HG03432 (cell line): ENCODE measurements at regions not wholly inside any gene's neighbourhood (a gene's known extent, or its start where the extent isn't known, plus 50 kb on each side); places are given as distances from the start of the nearest gene placed in this dataset.
"Not testable (repeated sequence)": the region's sequence is repeated elsewhere in the genome, so short reads cannot be mapped to it uniquely, and the experiment has no call there.

Experiments used
- ATAC-seq: cut with Tn5 transposase; IDR thresholded peaks from one replicate; pipeline ENCODE4 v1.9.1; 2021; ENCODE audit warnings: mild to moderate bottlenecking, moderate library complexity; ENCODE audit not compliant: unreplicated experiment

DNA sequence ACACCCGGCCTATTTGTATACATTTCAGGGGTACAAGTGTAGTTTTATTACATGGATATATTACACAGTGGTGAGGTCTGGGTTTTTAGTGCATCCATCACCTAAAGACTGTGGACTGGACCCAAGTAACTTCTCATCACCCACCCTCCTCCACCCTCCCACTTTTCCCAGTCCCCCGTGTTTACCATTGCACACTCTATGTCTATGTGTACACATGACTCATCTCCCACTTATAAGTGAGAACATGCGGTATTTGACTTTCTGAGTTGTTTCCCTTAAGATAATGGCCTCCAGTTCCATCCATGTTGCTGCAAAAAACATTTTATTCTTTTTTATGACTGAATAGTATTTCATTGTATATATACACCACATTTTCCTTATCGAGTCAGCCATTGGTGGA is 98.9 kb upstream of the WAC start:
- ATAC-seq, result no peak

GRCh38 chr10:28442403-28442802 is 90.5 kb upstream of the WAC start:
- no peak for ATAC-seq

- no peak for ATAC-seq
These were observed 88.9 kb upstream of the WAC start for GRCh38 chr10:28444031-28444430.

GRCh38 chr10:28445516-28445915 is 87.4 kb upstream of the WAC start:
- no peak for ATAC-seq

DNA sequence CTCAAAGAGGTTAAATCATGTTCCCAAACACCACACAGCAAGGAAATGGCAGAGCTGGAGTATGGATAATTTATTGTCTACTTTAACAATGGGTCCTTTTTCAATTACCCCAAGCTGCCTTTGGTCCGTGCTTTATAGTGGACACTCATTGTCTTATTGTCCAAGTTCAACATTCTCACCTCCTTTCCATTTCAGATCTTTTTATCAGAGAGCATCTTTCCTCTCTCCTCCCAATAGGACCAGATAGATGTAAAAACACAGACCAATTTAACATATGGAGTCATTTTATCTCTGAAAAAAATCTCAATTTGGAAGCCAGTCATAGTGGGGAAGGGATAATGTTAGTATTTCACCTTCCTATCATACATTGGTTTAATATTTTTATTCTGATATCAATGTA is 83.5 kb upstream of the WAC start:
- ATAC-seq, result no peak

DNA sequence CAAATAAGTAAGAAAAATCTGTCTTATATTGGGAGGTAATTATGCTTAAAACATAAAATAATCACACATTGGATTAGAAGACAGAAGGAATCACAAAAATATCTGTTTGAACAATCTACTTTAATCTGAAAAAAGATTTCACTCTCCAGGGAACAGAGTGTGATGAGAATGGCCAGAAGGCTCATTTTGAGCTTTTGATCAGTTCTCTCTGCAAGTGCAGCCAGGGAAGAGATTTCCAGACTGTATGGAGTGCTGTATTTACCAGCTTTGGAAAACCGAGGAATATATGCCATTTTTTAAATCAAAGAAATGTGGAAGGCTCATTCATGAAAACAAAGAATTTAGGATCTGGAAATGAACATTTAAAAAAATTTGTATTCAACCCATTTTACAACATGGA is 83.0 kb upstream of the WAC start:
- ATAC-seq, result no peak

DNA sequence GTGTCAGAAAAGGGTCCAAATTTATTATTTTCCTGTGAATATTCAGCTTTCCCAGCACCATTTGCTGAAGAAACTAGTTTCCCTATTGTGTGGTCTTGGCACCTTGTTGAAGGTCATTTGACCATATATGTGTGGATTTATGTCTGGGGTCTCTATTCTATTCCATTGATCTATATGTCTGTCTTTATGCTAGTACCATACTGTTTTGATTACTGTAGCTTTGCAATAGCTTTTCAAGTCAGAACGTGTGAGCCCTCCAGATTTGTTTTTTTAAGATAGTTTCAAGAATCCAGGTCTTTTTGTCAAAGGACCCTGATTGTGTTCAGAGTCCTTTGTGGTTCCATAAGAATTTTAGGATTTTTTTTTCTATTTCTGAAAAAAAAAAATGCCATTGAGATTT is 79.0 kb upstream of the WAC start:
- ATAC-seq, result no peak

GRCh38 chr10:28457110-28457509 is 75.8 kb upstream of the WAC start:
- ATAC-seq, result no peak

DNA sequence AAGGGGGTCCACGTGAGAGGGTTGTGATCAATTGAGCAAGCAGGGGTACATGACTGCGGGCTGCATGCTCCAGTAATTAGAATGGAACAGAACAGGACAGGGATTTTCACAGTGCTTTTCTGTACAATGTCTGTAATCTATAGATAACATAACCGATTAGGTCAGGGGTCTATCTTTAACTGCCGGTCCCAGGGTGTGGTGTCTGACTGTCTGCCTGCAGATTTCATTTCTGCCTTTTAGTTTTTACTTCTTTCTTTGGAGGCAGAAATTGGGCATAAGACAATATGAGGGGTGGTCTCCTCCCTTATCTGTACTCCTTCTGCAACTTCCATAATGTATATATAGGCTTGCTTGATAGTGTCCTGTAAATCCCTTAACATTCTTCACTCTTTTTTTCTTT is 75.0 kb upstream of the WAC start:
- ATAC-seq, result not testable (repeated sequence)

GRCh38 chr10:28459453-28460144 is 73.3 kb upstream of the WAC start:
- ATAC-seq, result no peak

DNA sequence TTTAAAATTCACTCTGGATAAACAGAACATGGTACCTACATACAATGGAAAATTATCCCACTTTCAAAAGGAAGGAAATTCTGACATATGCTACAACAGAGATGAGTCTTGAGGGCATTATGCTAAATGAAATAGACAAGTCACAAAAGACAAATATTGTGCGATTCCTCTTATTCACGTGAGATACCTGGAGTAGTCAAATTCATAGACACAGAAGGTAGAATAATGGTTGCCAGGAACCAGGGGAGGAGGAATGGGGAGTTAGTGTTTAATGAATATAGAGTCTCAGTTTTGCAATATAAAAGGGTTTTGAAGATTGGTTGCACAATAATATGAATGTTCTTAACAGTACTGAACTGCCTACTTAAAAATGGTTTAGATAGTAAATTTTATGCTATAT is 69.8 kb upstream of the WAC start:
- ATAC-seq, result no peak

DNA sequence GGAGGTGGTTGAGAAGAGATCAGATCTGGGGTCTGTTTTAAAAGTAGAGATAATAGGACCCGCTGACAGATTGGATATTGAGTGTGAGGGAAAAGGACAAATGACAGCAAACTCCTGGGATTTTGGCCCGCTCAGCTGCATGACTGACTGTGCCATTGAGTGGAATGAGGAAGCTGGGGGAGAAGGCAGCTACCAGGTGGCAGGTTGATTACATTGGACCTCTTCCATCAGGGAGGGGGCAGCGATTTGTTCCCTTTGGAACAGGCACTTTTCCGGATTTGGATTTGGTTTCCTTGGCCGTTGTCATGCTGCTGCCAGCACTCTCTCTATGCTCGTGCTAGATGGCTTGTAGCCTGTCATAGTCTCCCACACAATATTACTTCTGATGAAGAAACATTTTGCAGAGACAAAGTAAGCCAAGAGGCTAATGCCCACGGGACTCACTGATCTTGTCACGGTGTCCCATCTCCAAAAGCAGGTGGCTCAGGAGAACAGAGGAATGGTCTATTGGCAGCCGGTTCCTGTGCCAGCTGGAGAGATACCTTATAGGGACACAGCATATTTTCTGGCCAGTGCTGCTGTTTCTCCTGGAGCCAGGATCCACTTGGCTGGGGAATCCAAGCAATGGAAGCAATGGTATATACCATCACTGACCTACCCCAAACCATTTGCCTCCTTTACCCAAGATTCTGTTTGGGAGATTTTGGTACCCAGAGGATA is 69.1 kb upstream of the WAC start:
- no peak for ATAC-seq

DNA sequence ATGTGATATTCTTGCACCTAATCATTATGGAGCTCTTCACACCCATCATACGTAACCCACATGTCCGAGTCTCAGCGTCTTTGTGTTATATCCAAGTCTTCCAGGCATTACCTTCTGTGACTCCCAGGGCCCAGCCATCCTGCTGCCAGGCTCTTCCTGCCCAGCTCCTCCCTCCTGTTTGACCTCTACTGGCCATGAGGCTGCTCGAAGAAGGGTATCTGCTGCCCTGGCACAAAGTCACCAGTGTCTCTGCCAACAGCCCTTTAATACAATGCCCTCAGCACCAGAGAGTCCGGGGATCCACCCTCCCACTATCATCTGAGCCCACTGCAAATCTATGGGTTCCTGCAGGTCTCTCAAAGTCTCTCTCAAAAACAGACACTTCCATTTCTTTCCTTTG is 65.3 kb upstream of the WAC start:
- no peak for ATAC-seq

DNA sequence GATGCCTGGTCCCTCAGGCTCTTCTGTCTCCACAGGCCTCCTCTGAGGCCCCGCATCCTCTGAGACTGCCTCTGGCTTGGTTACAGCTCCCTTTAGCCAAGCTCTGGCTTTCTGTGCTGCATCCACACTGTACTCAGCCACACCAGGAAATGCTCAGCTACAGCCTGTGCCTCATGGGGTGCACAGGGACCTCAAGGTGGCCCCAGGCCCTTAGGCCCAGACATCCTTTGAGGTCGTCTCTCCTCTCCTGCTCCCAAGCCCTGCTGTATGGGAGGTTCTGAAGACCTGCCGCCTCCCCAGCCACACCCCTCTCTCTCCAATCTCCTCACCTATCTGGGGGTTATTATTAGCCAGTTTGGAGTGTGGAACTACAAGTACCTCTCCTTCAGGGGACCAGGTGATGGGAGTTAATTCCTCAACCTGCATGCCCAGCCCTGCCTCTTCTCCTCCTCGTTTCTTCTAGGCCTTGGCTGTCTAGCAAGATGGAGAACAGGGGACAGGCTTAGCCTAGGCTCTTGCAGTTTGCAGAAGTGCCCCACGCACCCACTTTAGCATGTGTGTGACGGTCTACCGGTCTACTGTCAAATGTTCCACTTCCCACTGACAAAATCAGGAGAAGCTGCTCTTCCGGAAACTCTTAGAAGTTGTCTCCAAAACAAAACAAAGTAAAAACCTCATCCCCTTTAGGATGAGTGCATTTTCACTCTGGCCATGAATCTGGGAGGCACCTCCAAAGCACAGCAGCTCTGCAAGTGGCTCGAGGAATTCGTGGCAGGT is 64.0 kb upstream of the WAC start:
- no peak for ATAC-seq

- ATAC-seq, result no peak
These were observed 61.9 kb upstream of the WAC start for GRCh38 chr10:28470873-28471651.

- no peak for ATAC-seq
These were observed 61.3 kb upstream of the WAC start for GRCh38 chr10:28471652-28472050.

DNA sequence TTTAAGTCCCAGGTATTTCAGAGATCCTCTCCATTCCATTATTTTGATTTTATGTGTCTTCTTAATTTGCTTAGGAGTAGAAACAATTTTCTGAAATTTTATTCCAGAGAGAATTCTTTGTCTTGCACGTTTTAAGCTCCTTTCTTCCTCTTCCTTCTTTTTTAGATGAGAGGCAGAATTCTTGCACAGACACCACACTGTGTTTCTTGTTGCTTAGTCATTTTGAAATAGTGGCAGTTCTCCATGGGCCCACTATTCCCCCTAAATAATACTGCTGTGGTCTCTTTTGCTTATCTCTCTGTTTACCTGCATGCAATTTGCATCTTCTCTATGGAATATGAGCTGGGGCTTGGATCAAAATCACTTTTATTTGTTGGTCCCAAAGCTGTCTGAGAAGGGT is 54.3 kb upstream of the WAC start:
- ATAC-seq, result no peak

DNA sequence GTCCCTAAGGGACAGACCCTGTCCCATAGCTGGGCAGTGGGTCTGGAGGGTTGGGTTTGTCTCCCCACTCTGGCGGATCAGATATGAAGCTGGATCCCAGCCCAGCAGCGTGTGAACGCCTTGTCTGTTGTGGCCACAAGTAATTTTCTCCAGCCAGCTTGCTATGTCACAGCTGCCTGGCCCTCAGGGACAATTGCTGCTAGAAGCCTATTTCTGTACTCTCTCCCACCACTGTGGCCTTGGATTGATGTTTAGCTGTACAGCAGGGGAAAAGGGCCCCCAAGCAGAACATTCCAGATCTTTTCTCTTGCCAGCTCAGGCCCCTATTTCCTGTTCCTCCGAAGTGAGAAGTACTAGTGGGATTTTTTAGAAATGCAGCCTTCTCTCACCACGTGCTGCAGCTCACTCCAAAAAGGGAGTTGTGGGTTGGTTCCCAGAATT is 53.5 kb upstream of the WAC start:
- ATAC-seq, result no peak

DNA sequence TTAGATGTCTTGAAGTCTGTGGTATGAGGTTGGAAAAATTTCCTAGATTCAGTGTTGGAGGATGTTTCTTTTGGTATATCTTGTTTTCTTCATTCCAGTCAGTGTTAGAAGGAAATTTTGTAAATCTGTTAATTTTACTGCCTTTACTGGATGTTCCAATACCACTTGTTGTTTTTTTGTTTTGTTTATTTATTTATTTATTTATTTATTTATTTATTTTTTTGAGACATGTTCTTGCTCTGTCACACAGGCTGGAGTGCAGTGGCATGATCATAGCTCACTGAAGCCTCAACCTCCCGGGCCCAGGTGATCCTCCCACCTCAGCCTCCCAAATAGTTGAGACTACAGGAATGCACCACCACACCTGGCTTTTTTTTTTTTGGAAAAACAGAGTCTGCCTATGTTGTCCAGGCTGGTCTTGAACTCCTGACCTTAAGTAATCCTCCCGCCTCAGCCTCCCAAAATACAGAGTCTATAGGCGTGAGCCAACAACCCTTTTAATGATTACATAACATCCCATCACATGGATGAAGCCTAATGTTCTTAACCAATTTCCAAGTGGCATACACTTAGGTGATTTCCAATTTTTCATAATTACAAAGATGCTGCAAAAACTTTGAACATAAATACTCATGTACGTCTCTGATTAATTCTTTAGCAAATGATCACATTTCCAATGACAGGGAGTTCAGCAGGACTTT is 52.8 kb upstream of the WAC start:
- no peak for ATAC-seq

DNA sequence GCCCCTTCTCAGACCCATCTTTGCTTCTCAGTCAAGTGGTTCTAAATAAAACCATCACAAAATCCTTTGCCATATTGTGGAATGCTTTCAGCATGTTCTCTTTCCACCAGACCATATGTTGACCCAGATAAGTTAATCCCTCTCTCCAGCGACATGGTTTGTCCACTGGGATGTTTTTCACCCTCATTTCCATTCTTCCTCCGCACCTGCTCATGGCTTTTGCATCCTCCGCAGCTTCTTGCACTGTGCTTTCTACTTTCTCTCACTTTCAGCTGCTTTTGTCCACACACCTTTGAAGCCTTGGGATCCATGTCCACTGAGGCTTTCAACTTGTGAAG is 52.3 kb upstream of the WAC start:
- no peak for ATAC-seq

DNA sequence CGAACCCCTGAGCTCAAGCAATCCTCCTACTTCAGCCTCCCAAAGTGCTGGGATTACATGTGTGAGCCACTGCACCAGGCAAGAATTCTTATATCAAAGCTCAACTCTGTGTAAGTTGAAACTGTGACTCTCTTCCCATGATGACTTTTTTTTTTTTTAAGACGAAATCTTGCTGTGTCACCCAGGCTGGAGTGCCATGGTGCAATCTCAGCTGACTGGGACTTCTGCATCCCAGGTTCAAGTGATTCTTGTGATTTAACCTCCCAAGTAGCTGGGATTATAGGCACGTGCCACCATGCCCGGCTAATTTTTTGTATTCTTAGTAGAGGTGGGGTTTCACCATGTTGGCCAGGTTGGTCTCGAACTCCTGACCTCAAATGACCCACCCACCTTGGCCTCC is 51.6 kb upstream of the WAC start:
- ATAC-seq, result not testable (repeated sequence)
